ENCODE measurements at regions not wholly inside any gene's neighbourhood (a gene's known extent, or its start where the extent isn't known, plus 50 kb on each side); places are given as distances from the start of the nearest gene placed in this dataset.

DNA sequence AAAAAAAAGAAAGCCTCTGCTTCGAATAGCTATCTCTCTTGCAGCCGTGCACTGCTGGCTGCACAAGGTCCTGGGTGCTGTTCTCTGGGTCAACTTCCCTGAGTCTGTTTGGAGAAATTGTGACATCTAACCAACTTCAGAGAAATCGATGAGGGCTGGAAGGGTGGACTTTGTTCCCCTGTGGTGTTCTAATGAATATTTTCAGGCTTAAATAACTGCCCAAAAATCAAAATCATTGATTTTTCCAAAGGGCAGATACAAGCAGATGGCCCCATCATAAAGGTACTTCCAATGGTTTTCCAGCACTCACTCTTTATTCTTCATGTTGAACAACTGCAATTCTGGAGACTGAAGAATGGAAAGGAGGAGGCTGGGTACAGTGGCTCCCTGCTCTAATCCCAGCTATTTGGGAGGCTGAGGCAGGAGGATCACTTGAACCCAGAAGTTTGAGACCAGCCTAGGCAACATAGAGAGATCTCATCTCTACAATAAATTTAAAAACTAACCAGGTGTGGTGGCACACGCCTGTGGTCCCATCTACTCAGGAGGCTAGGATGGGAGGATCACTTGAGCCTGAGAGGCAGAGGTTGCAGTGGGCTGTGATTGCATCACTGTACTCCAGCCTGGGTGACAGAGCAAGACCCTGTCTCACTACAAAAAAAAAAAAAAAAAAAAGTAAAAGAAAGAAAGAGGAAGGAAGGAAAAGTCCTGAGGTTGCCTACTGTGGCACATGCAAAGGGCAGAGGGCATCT lies 59.1 kb downstream of the FOXA2 start (continued):
- TF ChIP-seq, protein P1, sequence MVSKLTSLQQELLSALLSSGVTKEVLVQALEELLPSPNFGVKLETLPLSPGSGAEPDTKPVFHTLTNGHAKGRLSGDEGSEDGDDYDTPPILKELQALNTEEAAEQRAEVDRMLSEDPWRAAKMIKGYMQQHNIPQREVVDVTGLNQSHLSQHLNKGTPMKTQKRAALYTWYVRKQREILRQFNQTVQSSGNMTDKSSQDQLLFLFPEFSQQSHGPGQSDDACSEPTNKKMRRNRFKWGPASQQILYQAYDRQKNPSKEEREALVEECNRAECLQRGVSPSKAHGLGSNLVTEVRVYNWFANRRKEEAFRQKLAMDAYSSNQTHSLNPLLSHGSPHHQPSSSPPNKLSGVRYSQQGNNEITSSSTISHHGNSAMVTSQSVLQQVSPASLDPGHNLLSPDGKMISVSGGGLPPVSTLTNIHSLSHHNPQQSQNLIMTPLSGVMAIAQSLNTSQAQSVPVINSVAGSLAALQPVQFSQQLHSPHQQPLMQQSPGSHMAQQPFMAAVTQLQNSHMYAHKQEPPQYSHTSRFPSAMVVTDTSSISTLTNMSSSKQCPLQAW (CRISPR knock-in tag; IDR thresholded peaks at IDR 0.05) = 0 out of 2 replicates have a peak, but pooled peaks have one; percentile 36
- TF ChIP-seq ZFP36L1 (CRISPR knock-in tag; IDR thresholded peaks at IDR 0.05) (peak; percentile 74; the same call in 1 of the 2 replicates), PAF1 (CRISPR knock-in tag; IDR thresholded peaks at IDR 0.05) (no peak), NFKBIZ (CRISPR knock-in tag; IDR thresholded peaks at IDR 0.05) (peak; percentile 69), RORA (CRISPR knock-in tag; IDR thresholded peaks at IDR 0.05) (no peak), ZNF138 (CRISPR knock-in tag; IDR thresholded peaks at IDR 0.05; ENCODE audit: low read depth) (no peak), ELF1 (CRISPR knock-in tag; IDR thresholded peaks at IDR 0.05) (peak; percentile 40; the same call in 1 of the 2 replicates), MED8 (CRISPR knock-in tag; IDR thresholded peaks at IDR 0.05; ENCODE audit: insufficient replicate concordance) (peak; percentile 32), CENPT (CRISPR knock-in tag; IDR thresholded peaks at IDR 0.05; ENCODE audit: low read depth) (no peak), NCOR1 (IDR thresholded peaks at IDR 0.05; ENCODE audit: borderline replicate concordance, low read length) (peak; percentile 98), ZNF672 (CRISPR knock-in tag; IDR thresholded peaks at IDR 0.05) (no peak)
- TF ChIP-seq, protein P2, sequence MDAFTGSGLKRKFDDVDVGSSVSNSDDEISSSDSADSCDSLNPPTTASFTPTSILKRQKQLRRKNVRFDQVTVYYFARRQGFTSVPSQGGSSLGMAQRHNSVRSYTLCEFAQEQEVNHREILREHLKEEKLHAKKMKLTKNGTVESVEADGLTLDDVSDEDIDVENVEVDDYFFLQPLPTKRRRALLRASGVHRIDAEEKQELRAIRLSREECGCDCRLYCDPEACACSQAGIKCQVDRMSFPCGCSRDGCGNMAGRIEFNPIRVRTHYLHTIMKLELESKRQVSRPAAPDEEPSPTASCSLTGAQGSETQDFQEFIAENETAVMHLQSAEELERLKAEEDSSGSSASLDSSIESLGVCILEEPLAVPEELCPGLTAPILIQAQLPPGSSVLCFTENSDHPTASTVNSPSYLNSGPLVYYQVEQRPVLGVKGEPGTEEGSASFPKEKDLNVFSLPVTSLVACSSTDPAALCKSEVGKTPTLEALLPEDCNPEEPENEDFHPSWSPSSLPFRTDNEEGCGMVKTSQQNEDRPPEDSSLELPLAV (CRISPR knock-in tag; conservative IDR thresholded peaks at IDR 0.05; ENCODE audit: low read depth) = no peak
- TF ChIP-seq, protein P3, sequence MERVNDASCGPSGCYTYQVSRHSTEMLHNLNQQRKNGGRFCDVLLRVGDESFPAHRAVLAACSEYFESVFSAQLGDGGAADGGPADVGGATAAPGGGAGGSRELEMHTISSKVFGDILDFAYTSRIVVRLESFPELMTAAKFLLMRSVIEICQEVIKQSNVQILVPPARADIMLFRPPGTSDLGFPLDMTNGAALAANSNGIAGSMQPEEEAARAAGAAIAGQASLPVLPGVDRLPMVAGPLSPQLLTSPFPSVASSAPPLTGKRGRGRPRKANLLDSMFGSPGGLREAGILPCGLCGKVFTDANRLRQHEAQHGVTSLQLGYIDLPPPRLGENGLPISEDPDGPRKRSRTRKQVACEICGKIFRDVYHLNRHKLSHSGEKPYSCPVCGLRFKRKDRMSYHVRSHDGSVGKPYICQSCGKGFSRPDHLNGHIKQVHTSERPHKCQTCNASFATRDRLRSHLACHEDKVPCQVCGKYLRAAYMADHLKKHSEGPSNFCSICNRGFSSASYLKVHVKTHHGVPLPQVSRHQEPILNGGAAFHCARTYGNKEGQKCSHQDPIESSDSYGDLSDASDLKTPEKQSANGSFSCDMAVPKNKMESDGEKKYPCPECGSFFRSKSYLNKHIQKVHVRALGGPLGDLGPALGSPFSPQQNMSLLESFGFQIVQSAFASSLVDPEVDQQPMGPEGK (CRISPR knock-in tag; IDR thresholded peaks at IDR 0.05) = peak; percentile 68; the same call in 1 of the 2 replicates
- TF ChIP-seq, protein P4, sequence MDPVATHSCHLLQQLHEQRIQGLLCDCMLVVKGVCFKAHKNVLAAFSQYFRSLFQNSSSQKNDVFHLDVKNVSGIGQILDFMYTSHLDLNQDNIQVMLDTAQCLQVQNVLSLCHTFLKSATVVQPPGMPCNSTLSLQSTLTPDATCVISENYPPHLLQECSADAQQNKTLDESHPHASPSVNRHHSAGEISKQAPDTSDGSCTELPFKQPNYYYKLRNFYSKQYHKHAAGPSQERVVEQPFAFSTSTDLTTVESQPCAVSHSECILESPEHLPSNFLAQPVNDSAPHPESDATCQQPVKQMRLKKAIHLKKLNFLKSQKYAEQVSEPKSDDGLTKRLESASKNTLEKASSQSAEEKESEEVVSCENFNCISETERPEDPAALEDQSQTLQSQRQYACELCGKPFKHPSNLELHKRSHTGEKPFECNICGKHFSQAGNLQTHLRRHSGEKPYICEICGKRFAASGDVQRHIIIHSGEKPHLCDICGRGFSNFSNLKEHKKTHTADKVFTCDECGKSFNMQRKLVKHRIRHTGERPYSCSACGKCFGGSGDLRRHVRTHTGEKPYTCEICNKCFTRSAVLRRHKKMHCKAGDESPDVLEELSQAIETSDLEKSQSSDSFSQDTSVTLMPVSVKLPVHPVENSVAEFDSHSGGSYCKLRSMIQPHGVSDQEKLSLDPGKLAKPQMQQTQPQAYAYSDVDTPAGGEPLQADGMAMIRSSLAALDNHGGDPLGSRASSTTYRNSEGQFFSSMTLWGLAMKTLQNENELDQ (CRISPR knock-in tag; IDR thresholded peaks at IDR 0.05; ENCODE audit: borderline replicate concordance) = no peak
- TF ChIP-seq, protein P5, sequence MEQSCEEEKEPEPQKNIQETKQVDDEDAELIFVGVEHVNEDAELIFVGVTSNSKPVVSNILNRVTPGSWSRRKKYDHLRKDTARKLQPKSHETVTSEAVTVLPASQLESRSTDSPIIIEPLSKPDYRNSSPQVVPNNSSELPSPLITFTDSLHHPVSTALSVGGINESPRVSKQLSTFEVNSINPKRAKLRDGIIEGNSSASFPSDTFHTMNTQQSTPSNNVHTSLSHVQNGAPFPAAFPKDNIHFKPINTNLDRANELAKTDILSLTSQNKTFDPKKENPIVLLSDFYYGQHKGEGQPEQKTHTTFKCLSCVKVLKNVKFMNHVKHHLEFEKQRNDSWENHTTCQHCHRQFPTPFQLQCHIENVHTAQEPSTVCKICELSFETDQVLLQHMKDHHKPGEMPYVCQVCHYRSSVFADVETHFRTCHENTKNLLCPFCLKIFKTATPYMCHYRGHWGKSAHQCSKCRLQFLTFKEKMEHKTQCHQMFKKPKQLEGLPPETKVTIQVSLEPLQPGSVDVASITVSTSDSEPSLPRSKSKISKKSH (CRISPR knock-in tag; IDR thresholded peaks at IDR 0.05; ENCODE audit: borderline replicate concordance) = no peak

Data from HepG2 (cell line).